MM.1S (cell line): ENCODE measurements at regions not wholly inside any gene's neighbourhood (a gene's known extent, or its start where the extent isn't known, plus 50 kb on each side); places are given as distances from the start of the nearest gene placed in this dataset.

Experiments
- EZH2 ChIP-seq: fragments of 300-600 bp; sonication (generic); optimal IDR thresholded peaks from 2 replicates; pipeline ENCODE3; 2017; ENCODE audit warnings: low read depth, mild to moderate bottlenecking, antibody characterized with exemption, low read length, mixed read lengths
- EZH2phosphoT487 ChIP-seq: fragments of 300-600 bp; sonication (generic); IDR thresholded peaks from 2 replicates; pipeline ENCODE4 v1.6.1; 2018; ENCODE audit warnings: antibody characterized with exemption, low read length
- TF ChIP-seq, protein P1 (sequence below): fragments of 300-600 bp; sonication (generic); IDR thresholded peaks from 2 replicates; pipeline ENCODE4 v1.5.1; 2016; ENCODE audit warnings: antibody characterized with exemption, low read length, mixed read lengths

DNA sequence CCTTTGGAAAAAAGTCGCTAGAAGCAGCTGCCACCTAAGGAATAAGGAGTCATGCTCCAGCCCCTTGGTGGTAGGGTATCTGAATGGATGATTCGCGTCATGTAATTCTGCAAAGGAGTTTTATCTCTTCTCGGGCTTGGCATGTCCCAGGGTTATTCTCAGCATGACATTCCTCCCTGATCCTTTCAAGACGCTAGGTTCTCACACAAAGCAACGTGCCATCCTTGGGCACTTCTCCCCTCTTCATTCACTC lies 355.6 kb downstream of the MYCN start:
- TF ChIP-seq EZH2: no peak
- TF ChIP-seq, protein P1, sequence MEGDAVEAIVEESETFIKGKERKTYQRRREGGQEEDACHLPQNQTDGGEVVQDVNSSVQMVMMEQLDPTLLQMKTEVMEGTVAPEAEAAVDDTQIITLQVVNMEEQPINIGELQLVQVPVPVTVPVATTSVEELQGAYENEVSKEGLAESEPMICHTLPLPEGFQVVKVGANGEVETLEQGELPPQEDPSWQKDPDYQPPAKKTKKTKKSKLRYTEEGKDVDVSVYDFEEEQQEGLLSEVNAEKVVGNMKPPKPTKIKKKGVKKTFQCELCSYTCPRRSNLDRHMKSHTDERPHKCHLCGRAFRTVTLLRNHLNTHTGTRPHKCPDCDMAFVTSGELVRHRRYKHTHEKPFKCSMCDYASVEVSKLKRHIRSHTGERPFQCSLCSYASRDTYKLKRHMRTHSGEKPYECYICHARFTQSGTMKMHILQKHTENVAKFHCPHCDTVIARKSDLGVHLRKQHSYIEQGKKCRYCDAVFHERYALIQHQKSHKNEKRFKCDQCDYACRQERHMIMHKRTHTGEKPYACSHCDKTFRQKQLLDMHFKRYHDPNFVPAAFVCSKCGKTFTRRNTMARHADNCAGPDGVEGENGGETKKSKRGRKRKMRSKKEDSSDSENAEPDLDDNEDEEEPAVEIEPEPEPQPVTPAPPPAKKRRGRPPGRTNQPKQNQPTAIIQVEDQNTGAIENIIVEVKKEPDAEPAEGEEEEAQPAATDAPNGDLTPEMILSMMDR: no peak
- TF ChIP-seq EZH2phosphoT487: no peak
